ENCODE measurements at regions not wholly inside any gene's neighbourhood (a gene's known extent, or its start where the extent isn't known, plus 50 kb on each side); places are given as distances from the start of the nearest gene placed in this dataset.

DNA sequence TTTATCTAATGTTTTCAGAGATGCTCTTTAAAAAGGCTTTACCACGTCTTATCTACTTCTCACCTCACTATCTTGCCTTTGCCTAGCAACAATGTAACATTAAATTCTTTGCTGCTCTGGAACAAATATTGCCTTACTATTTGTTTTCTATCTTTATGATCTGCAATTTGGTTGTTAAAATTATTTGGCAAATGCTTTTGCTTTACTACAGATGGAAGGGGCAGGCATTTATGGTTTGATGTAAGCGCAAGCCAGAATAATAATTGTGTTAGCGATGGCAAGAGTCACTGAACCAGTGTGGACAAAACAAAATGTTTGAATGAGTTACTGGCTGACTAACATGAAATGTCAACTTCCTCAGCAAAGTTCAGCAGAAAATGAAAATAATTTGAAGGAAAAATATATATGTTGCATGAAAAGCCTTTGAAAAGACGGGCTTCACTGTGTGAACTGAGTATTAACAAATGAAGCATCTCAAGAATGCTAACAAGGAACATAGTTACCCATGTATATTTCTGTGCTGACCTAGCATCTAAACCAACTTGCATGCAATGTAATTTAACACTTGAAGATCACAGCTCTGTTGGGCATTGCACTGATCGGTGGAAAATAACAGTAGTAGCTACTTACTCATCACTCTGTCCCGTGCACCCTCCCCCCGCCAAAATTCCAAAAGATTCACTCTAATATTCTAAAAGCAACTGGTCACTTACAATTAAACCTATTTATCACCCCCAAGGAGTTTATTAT is 454.0 kb upstream of the ARHGEF26 start:
- Histone ChIP-seq H3K9ac (ENCODE audit: insufficient read depth in 1 of 2, low read length in 2 of 2) (no peak overlapping the region), H3K27ac (ENCODE audit: low read depth in 1 of 2, low read length in 1 of 2) (no peak overlapping the region), H3K27me3 (ENCODE audit: control insufficient read depth in 3 of 3, insufficient read depth in 3 of 3, low read length in 2 of 3) (no peaks in the 10 kb centered on the region), H3K36me3 (ENCODE audit: control insufficient read depth in 4 of 4, insufficient read depth in 4 of 4, low read length in 4 of 4) (no peaks in the 10 kb centered on the region), H3K4me3 (no peak overlapping the region), H3K4me1 (ENCODE audit: control insufficient read depth in 5 of 5, insufficient read depth in 5 of 5, low read length in 5 of 5) (peaks cover 0 to 33% (median 5%) of the 10 kb centered on the region in 5 donors), H3K9me3 (ENCODE audit: control insufficient read depth in 4 of 4, insufficient read depth in 3 of 4, low read length in 3 of 4) (no peaks in the 10 kb centered on the region)
- TF ChIP-seq, protein P1, sequence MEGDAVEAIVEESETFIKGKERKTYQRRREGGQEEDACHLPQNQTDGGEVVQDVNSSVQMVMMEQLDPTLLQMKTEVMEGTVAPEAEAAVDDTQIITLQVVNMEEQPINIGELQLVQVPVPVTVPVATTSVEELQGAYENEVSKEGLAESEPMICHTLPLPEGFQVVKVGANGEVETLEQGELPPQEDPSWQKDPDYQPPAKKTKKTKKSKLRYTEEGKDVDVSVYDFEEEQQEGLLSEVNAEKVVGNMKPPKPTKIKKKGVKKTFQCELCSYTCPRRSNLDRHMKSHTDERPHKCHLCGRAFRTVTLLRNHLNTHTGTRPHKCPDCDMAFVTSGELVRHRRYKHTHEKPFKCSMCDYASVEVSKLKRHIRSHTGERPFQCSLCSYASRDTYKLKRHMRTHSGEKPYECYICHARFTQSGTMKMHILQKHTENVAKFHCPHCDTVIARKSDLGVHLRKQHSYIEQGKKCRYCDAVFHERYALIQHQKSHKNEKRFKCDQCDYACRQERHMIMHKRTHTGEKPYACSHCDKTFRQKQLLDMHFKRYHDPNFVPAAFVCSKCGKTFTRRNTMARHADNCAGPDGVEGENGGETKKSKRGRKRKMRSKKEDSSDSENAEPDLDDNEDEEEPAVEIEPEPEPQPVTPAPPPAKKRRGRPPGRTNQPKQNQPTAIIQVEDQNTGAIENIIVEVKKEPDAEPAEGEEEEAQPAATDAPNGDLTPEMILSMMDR (IDR thresholded peaks at IDR 0.05; ENCODE audit: control extremely low read depth, extremely low read depth) = no peak
- ATAC-seq (ENCODE audit: insufficient read depth, low FRiP score) = no peak
- peak; percentile 35 to 94 (median 88) for DNase-seq
- WGBS, 2 donors = 76 to 84% methylated on average over 7 of the region's 7 CpGs

DNA sequence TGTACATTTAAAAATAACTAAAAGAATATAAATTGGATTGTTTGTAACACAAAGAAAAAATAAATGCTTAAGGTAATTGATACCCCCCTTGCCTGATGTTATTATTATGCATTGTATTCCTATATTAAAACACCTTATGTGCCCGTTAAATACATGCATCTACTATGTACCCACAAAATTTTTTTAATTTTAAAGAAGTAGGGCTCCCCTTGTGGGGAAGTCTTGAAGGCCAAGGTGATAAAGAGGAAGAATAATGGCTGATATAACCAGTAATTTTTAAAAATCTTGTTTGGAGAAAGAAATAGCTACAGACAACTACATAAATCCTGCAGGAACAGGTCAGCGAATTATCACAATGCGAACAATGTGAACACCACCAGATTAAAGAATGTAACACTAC is 451.7 kb upstream of the ARHGEF26 start:
- Histone ChIP-seq H3K9me3 (ENCODE audit: control insufficient read depth in 4 of 4, insufficient read depth in 3 of 4, low read length in 3 of 4) (no peaks in the 10 kb centered on the region), H3K27ac (ENCODE audit: low read depth in 1 of 2, low read length in 1 of 2) (no peak overlapping the region), H3K4me1 (ENCODE audit: control insufficient read depth in 5 of 5, insufficient read depth in 5 of 5, low read length in 5 of 5) (peaks cover 0 to 24% (median 5%) of the 10 kb centered on the region in 5 donors), H3K4me3 (no peak overlapping the region), H3K36me3 (ENCODE audit: control insufficient read depth in 4 of 4, insufficient read depth in 4 of 4, low read length in 4 of 4) (no peaks in the 10 kb centered on the region), H3K27me3 (ENCODE audit: control insufficient read depth in 3 of 3, insufficient read depth in 3 of 3, low read length in 2 of 3) (no peaks in the 10 kb centered on the region), H3K9ac (ENCODE audit: insufficient read depth in 1 of 2, low read length in 2 of 2) (no peak overlapping the region)
- ATAC-seq (ENCODE audit: insufficient read depth, low FRiP score) = no peak
- no peak for DNase-seq
- TF ChIP-seq, protein P1 (IDR thresholded peaks at IDR 0.05; ENCODE audit: control extremely low read depth, extremely low read depth) = no peak
- WGBS, 2 donors = 92 to 93% methylated on average over 3 of the region's 3 CpGs

- Histone ChIP-seq H3K4me3 (no peak overlapping the region), H3K27me3 (ENCODE audit: control insufficient read depth in 3 of 3, insufficient read depth in 3 of 3, low read length in 2 of 3) (no peaks in the 10 kb centered on the region), H3K27ac (ENCODE audit: low read depth in 1 of 2, low read length in 1 of 2) (no peak overlapping the region), H3K9me3 (ENCODE audit: control insufficient read depth in 4 of 4, insufficient read depth in 3 of 4, low read length in 3 of 4) (no peaks in the 10 kb centered on the region), H3K36me3 (ENCODE audit: control insufficient read depth in 4 of 4, insufficient read depth in 4 of 4, low read length in 4 of 4) (no peaks in the 10 kb centered on the region), H3K4me1 (ENCODE audit: control insufficient read depth in 5 of 5, insufficient read depth in 5 of 5, low read length in 5 of 5) (peaks cover 0 to 21% (median 5%) of the 10 kb centered on the region in 5 donors), H3K9ac (ENCODE audit: insufficient read depth in 1 of 2, low read length in 2 of 2) (no peak overlapping the region)
- DNase-seq (no peak), ATAC-seq (ENCODE audit: insufficient read depth, low FRiP score) (no peak)
- 65 to 90% methylated on average over 3 of the region's 3 CpGs for WGBS, 2 donors
- TF ChIP-seq, protein P1 (IDR thresholded peaks at IDR 0.05; ENCODE audit: control extremely low read depth, extremely low read depth) = no peak
Observed at GRCh38 chr3:153670577-153670976, 450.6 kb upstream of the ARHGEF26 start.

Data from lung (tissue), 11 donors.